ENCODE measurements at regions not wholly inside any gene's neighbourhood (a gene's known extent, or its start where the extent isn't known, plus 50 kb on each side); places are given as distances from the start of the nearest gene placed in this dataset.

- no peak for TF ChIP-seq CTCF (IDR thresholded peaks at IDR 0.05)
- no peak for TF ChIP-seq POLR2A (IDR thresholded peaks at IDR 0.05)
Measured at GRCh38 chr11:26023057-26023456, 308.9 kb upstream of the ANO3 start.
